Lung microvascular endothelial cell (primary cell): ENCODE measurements at regions not wholly inside any gene's neighbourhood (a gene's known extent, or its start where the extent isn't known, plus 50 kb on each side); places are given as distances from the start of the nearest gene placed in this dataset.
A peak's percentile ranks its signal among the peaks of the same experiment; 100 is the strongest.

Source experiments
- DNase-seq, 2 donors: peaks; one replicate each; pipeline versions ENCODE4 v3.0.0 to v3.0.0-alpha.2; 2010; ENCODE audit warnings: low read depth in 2 of 2

- no peak for DNase-seq
These were observed 217.7 kb downstream of the NUAK1 start for GRCh38 chr12:105921055-105921454.

- no peak for DNase-seq
These were observed 216.7 kb downstream of the NUAK1 start for GRCh38 chr12:105921872-105922669.

DNA sequence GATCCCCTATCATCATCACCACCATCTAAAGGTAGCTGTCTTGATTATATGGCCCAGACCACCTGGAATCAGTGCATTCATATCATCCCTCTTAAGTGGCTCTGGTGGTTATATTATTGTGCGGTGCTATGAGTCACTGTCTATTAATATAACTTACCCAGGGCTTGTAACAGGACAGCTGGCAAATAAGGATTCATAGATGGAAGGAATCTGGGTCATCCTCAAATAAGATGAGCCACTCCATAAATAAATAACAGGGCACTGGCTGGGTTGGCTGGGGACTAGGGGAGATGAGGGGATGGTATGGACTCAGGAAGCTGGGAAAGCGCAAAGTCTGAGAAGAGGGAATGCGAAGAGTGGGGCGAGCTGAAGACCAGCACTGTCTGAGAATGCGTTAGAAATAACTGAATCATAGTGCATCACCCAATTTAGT is 216.1 kb downstream of the NUAK1 start:
- peak in 1 of 2 donors; percentile 68 for DNase-seq

- DNase-seq, result no peak
These were observed 214.1 kb downstream of the NUAK1 start for GRCh38 chr12:105924526-105925208.

- no peak for DNase-seq
These were observed 211.2 kb downstream of the NUAK1 start for GRCh38 chr12:105927564-105927963.

DNA sequence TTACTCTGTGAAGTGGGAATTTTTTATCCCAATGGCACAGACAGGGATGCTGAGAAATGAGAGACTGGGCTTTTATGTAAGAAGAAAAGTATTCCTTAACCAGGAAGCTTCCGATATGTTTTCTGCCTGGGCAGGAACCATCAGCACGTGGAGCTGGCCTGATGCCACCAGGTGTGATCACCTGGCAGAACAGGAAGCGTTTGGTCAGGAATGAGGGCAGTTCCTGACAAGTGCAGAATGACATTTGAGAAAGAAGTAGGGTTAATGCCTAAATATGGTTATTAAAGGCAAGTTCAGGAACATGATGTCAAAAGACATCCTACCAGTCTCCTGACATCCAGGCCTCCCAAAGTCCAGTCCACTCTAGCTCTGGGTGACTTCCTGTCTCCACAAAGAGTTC is 210.3 kb downstream of the NUAK1 start:
- DNase-seq, result no peak

DNA sequence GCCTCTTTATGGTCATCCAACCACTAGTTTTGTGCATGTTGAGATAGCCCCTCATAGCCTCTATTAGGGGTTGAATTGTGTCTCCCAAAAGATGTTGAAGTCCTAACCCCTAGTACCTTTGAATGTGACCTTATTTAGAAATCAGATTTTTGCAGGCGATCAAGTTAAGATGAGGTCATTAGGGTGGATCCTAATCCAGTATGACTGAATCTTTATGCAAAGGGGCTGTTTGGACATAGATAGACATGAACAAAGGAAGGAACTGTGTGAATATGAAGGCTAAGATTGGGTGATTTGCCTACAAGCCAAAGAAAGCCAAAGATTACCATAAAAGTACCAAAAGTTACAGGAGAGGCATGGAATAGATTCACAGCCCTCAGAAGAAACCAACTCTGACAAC is 209.6 kb downstream of the NUAK1 start:
- DNase-seq, result no peak

DNA sequence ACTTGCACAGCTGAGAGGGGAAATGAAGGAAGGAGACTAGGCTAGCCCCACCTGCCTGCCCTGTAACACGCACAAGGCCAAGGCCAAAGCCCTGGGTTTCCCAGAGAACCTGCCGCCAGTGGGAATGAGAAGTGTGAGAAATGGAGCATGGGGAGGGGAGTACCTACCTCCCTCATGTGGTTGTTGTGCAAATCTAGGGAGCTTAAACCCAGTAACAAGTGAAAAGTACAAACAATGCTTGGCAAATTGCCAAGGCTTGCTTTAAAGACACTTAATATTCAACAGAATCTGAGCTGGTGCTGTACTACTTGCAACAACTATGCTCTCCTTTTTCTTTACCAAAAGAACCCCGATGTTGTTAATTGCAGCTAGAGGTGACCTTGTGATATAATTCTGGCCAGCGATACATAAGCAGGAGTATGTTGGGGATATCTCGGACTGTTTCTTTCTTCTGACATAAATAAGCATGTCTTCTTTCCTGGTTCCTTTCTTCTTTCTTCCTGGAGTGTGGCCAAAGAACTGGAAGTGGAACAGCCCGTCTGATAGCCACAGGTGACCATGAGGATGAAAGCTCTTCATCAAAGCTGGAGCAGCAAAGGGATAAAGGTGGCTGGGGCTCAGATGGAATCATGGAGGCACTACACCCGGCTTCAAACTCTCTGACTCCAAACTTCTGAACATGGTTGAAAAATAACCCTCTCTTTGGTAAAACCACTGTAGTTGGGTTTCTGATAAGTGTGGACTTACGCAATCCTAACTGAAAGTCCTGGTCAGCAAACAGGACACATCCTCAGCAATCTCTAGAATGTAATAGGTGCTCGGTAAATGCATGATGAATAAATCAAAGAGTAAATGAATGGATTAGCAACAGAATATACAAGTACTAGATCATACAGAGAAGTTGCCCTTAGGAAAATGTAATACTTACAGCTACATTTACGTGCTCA is 207.9 kb downstream of the NUAK1 start:
- DNase-seq, result peak; percentile 47 to 83

GRCh38 chr12:105931762-105932570 is 206.8 kb downstream of the NUAK1 start:
- no peak for DNase-seq

DNA sequence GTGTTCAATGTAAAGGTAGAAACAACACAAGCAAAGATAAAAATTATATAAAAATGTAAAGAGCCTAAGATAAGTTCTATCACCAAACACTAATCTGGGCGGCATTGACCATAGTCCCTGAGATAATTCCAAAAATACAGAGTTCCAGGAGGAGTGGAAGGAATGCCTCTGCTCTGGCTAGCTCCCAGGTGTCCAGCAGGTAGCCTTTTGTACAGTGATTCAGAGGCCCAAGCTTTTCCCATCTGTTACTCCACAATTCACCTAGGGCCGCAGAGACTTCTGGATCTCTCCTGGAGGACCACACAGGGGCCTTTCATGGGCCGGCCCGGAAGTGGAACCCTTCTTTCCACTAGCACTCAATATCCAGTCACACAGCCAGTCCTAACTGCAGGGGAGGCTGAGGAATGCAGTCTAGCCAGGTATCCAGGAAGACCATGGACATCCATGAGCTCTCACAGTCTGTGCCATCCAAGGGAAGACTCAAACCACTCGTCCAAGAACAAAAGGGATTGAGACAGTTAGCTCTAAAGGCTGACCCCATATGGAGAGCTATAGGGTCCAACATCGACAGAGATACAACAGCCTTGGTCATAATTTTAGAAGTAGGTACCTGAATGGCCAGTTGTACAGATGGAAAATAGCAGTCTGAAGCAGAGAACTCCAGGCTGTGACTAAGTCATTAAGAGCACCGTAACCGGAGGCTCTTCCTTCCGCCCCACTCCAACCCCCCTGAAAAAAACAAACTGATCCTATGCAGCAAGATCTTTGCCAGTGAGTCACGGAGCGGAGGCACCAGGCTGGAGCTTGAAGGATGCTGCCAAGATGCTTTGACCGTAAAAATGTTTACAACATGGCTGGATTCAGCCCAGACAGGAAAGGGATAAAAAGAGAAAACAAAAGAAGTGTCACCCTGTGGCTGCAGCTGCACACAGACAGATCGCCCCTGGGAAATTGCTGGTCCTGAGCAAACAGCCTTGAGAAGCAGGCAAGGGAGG is 204.8 kb downstream of the NUAK1 start:
- DNase-seq, result peak; percentile 35 to 100

- peak in 1 of 2 donors; percentile 66 for DNase-seq
These were observed 203.6 kb downstream of the NUAK1 start for GRCh38 chr12:105935106-105935505.

GRCh38 chr12:105935981-105936380 is 202.8 kb downstream of the NUAK1 start:
- peak in 1 of 2 donors; percentile 17 for DNase-seq

- DNase-seq, result no peak
These were observed 202.3 kb downstream of the NUAK1 start for GRCh38 chr12:105936496-105936895.

DNA sequence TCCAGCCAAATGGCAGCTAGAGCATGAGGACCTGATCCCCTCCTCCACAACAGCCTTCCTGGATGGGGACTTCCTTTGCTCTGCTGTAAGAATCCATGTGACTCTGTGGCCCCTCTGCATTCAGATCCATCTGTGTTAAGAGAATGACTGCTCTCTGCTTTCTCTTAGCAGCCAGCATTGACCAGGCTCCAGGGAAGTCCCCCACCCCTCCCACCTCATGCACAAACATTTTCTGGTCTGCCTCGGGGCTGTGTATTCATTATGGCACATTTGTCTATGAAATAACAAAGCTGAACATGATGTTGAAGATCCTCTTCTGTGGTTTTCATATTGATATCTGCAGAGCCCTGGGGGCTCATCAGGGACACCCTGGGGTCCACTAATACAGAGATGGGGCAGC is 201.7 kb downstream of the NUAK1 start:
- DNase-seq, result no peak

- DNase-seq, result no peak
These were observed 199.5 kb downstream of the NUAK1 start for GRCh38 chr12:105939181-105939721.

- peak in 1 of 2 donors; percentile 53 for DNase-seq
These were observed 196.5 kb downstream of the NUAK1 start for GRCh38 chr12:105942281-105942680.

GRCh38 chr12:105943525-105943924 is 195.2 kb downstream of the NUAK1 start:
- DNase-seq, result no peak

DNA sequence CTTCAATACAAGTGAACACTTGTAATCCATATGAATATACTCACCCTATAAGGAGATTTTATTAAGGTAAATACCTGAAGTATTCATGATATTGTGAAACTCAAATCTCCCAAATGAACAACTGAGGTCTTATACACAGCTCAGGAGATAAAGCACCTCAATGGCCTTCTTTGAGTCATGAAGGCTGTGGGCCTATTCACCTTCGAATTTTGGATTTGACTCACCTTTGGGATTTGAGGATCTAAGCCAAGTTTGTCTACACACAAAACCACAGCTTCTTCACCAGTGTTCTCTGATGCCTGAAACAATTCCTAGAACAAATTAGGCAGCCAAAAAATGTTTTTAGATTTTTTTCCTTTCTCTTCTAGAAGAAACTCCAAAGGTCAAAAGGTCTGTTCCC is 194.1 kb downstream of the NUAK1 start:
- DNase-seq, result no peak

- no peak for DNase-seq
These were observed 192.9 kb downstream of the NUAK1 start for GRCh38 chr12:105945880-105946279.
